ENCODE measurements at regions not wholly inside any gene's neighbourhood (a gene's known extent, or its start where the extent isn't known, plus 50 kb on each side); places are given as distances from the start of the nearest gene placed in this dataset.

DNA sequence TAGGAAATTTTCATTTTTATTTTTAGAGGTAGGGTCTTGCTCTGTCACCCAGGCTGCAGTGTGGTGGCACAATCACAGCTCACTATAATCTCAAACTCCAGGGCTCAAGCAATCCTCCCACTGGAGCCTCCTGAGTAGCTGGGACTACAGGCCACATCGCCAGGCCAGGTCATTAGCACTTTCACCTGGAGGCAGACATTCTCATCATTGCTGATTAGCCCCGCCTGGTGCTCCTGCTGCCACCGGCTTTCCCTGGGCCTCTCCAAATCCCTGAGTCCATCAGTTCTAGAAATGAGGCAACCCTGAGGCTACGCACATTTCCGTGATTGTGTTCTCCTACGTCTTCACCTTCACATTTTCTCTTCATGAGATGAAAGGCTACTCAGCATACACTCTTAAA, 607.7 kb upstream of the NRSN1 start:
- TF ChIP-seq, protein P1, sequence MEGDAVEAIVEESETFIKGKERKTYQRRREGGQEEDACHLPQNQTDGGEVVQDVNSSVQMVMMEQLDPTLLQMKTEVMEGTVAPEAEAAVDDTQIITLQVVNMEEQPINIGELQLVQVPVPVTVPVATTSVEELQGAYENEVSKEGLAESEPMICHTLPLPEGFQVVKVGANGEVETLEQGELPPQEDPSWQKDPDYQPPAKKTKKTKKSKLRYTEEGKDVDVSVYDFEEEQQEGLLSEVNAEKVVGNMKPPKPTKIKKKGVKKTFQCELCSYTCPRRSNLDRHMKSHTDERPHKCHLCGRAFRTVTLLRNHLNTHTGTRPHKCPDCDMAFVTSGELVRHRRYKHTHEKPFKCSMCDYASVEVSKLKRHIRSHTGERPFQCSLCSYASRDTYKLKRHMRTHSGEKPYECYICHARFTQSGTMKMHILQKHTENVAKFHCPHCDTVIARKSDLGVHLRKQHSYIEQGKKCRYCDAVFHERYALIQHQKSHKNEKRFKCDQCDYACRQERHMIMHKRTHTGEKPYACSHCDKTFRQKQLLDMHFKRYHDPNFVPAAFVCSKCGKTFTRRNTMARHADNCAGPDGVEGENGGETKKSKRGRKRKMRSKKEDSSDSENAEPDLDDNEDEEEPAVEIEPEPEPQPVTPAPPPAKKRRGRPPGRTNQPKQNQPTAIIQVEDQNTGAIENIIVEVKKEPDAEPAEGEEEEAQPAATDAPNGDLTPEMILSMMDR (conservative IDR thresholded peaks at IDR 0.05; ENCODE audit: low read length) = no peak
- no peak for TF ChIP-seq EZH2phosphoT487 (IDR thresholded peaks at IDR 0.05; ENCODE audit: borderline replicate concordance)

Data from Loucy (cell line).